ENCODE measurements at regions not wholly inside any gene's neighbourhood (a gene's known extent, or its start where the extent isn't known, plus 50 kb on each side); places are given as distances from the start of the nearest gene placed in this dataset.

GRCh38 chr12:125353871-125354270 lies 288.6 kb downstream of the AACS start:
- TF ChIP-seq, protein P1, sequence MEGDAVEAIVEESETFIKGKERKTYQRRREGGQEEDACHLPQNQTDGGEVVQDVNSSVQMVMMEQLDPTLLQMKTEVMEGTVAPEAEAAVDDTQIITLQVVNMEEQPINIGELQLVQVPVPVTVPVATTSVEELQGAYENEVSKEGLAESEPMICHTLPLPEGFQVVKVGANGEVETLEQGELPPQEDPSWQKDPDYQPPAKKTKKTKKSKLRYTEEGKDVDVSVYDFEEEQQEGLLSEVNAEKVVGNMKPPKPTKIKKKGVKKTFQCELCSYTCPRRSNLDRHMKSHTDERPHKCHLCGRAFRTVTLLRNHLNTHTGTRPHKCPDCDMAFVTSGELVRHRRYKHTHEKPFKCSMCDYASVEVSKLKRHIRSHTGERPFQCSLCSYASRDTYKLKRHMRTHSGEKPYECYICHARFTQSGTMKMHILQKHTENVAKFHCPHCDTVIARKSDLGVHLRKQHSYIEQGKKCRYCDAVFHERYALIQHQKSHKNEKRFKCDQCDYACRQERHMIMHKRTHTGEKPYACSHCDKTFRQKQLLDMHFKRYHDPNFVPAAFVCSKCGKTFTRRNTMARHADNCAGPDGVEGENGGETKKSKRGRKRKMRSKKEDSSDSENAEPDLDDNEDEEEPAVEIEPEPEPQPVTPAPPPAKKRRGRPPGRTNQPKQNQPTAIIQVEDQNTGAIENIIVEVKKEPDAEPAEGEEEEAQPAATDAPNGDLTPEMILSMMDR (IDR thresholded peaks at IDR 0.05) = no peak
- Histone ChIP-seq H3K27ac (no peak overlapping the region), H3K4me1 (no peaks in the 10 kb centered on the region), H3K4me3 (no peak overlapping the region), H3K27me3 (peaks cover 5% of the 10 kb centered on the region), H3K36me3 (no peaks in the 10 kb centered on the region), H3K9me3 (no peaks in the 10 kb centered on the region)
- intact Hi-C loops (cut with DNase I) = no loop called here
- ATAC-seq (no peak), DNase-seq (no peak)

- Histone ChIP-seq H3K27me3 (peaks cover 5% of the 10 kb centered on the region), H3K9me3 (no peaks in the 10 kb centered on the region), H3K27ac (no peak overlapping the region), H3K4me1 (no peaks in the 10 kb centered on the region), H3K4me3 (no peak overlapping the region), H3K36me3 (no peaks in the 10 kb centered on the region)
- DNase-seq = no peak
- ATAC-seq = no peak
- TF ChIP-seq, protein P1 (IDR thresholded peaks at IDR 0.05) = no peak
- intact Hi-C loops (cut with DNase I) = no loop called here
Observed at GRCh38 chr12:125355614-125356013, 290.4 kb downstream of the AACS start.

GRCh38 chr12:125356111-125356510 lies 290.9 kb downstream of the AACS start:
- no peaks in the 10 kb centered on the region for H3K9me3 ChIP-seq

GRCh38 chr12:125357561-125357960 lies 292.3 kb downstream of the AACS start:
- Histone ChIP-seq H3K4me1 (no peaks in the 10 kb centered on the region), H3K9me3 (no peaks in the 10 kb centered on the region), H3K4me3 (no peak overlapping the region), H3K36me3 (no peaks in the 10 kb centered on the region), H3K27me3 (no peaks in the 10 kb centered on the region), H3K27ac (no peak overlapping the region)
- ATAC-seq (no peak), DNase-seq (no peak)
- intact Hi-C loops (cut with DNase I) = no loop called here
- TF ChIP-seq, protein P1 (IDR thresholded peaks at IDR 0.05) = no peak

More at GRCh38 chr12:125356111-125356510, 290.9 kb downstream of the AACS start:
- no peaks in the 10 kb centered on the region for H3K36me3 ChIP-seq
- DNase-seq = no peak
- ATAC-seq = no peak
- intact Hi-C loops (cut with DNase I) = no loop called here
- no peak overlapping the region for H3K27ac ChIP-seq
- TF ChIP-seq, protein P1 (IDR thresholded peaks at IDR 0.05) = no peak
- H3K4me1 ChIP-seq = no peaks in the 10 kb centered on the region
- no peak overlapping the region for H3K4me3 ChIP-seq
- peaks cover 2% of the 10 kb centered on the region for H3K27me3 ChIP-seq

GRCh38 chr12:125360540-125360939 lies 295.3 kb downstream of the AACS start:
- no peaks in the 10 kb centered on the region for H3K4me1 ChIP-seq
- ATAC-seq (no peak), DNase-seq (no peak)
- intact Hi-C loops (cut with DNase I) = no loop called here
- H3K27ac ChIP-seq = no peak overlapping the region
- no peaks in the 10 kb centered on the region for H3K9me3 ChIP-seq
- no peaks in the 10 kb centered on the region for H3K27me3 ChIP-seq
- TF ChIP-seq, protein P1 (IDR thresholded peaks at IDR 0.05) = no peak
- no peaks in the 10 kb centered on the region for H3K36me3 ChIP-seq
- no peak overlapping the region for H3K4me3 ChIP-seq

DNA sequence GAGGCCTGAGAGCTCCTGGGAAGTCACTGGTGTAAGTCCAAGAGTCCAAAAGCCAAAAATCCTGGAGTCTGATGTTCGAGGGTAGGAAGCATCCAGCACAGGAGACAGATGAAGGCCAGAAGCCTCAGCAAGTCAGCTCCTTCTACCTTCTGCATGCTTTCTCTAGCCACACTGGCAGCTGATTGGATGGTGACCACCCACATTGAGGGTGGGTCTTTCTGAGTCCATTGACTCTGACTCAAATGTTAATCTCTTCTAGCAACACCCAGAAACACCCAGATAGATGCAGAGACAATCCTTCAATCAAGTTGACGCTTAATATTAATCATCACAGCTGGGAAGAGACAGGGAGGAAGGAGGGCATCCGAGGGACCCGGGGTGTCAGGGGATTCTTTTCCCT lies 305.8 kb downstream of the AACS start:
- Histone ChIP-seq H3K36me3 (no peaks in the 10 kb centered on the region), H3K27me3 (peaks cover 2% of the 10 kb centered on the region), H3K4me1 (no peaks in the 10 kb centered on the region), H3K4me3 (no peak overlapping the region), H3K9me3 (no peaks in the 10 kb centered on the region), H3K27ac (no peak overlapping the region)
- TF ChIP-seq, protein P1 (IDR thresholded peaks at IDR 0.05) = no peak
- DNase-seq (no peak), ATAC-seq (no peak)
- intact Hi-C loops (cut with DNase I) = no loop called here

Data from upper lobe of right lung (tissue), 1 donor.